Hepatic stellate cell (primary cell): ENCODE measurements at regions not wholly inside any gene's neighbourhood (a gene's known extent, or its start where the extent isn't known, plus 50 kb on each side); places are given as distances from the start of the nearest gene placed in this dataset.

ENCODE experiments used
- DNase-seq: peaks from one replicate; pipeline ENCODE4 v3.0.0; 2011; ENCODE audit warnings: low spot score

DNA sequence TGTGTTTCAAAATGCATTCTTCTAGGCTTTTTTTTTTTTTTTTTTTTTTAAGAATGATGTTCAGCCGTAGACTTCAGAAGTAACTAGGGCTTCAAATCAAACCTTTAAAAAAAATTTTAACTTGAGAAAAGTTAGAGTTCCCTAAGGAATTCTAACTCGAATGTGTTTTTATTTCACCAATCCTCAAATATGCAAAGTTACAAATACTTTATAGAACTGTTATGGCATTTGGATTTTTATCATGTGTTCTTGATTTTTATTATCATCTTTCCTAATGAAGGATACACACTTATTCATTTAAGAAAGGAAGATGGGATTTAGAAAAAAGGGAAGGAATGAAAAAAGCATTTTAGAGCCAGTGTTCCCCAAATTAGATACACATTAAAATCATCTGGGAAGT is 200.6 kb upstream of the LDB2 start:
- no peak for DNase-seq

GRCh38 chr4:17098401-17098800 is 200.0 kb upstream of the LDB2 start:
- no peak for DNase-seq

DNA sequence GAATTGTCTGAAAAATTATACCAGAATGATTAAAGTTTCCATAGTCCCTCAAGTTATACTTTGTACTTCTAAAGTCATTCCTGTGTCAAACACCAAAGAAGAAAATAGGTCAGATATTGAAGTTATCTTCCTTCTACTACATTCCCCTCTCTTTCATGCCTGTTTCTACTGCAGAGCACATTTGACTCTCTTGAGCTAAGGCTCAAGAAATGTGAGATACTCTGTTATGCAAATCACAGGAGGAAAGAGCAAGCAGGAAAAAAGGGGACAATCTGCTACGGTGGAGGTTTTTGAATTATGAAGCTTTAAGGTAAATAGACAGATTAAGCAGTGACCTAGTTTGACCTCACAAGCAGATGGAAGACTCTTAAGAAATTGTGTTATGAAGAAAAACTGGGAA is 198.9 kb upstream of the LDB2 start:
- DNase-seq: no peak

DNA sequence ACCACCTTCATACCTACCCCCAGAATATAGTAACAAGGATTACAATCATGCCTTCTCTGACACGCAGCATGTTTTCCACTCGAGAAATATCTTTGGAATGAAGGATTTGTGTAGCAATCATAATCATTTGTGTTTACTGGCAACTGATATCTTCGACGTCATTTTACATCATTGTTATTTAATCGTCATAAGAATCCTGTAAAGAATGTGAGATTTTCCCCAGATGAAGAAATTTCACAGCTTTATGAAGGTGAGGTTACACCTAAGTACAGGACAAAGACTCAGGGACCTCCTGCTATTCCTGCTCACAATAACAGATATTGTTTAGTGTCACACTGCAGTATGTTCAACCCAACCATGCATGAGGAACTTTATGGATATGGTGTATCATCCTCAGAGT is 198.2 kb upstream of the LDB2 start:
- DNase-seq: no peak

- no peak for DNase-seq
These were observed 197.3 kb upstream of the LDB2 start for GRCh38 chr4:17095771-17096170.

DNA sequence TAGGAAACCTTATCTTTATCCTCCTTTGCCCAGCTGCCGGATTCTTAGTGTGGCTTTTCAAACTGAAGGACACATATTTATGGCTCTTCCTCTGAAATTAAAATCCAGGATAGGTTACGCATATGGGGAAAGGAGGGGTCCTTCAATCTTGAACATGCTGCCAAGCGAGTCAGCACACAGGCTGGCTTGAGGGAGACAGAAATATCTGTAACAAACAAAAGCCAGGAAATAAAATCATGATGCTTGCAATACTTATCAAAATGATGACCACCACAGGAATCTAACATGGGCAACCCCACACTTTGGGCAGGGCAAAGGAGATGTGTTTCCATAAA is 196.4 kb upstream of the LDB2 start:
- DNase-seq: no peak

GRCh38 chr4:17094159-17094875 is 195.9 kb upstream of the LDB2 start:
- DNase-seq: no peak

DNA sequence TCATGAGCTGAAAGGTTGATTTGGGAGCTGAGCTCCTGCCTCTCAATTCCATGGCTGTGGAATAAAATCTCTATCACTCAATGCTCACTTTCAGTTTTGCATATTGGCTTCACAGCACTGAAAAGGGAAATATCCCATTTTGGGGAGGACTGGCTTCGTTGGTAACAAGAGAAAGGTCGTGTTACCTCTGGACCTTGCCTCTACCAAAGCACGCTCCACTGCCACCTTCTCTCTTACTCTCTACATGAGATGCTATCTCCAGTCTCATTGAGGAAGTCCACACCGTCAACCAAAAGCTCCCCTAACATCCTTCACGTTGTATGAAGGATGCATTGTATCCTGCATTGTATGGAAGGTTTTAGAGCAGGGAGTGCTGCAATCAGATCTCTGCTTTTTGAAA is 195.0 kb upstream of the LDB2 start:
- DNase-seq: no peak

- no peak for DNase-seq
These were observed 194.4 kb upstream of the LDB2 start for GRCh38 chr4:17092736-17093437.

DNA sequence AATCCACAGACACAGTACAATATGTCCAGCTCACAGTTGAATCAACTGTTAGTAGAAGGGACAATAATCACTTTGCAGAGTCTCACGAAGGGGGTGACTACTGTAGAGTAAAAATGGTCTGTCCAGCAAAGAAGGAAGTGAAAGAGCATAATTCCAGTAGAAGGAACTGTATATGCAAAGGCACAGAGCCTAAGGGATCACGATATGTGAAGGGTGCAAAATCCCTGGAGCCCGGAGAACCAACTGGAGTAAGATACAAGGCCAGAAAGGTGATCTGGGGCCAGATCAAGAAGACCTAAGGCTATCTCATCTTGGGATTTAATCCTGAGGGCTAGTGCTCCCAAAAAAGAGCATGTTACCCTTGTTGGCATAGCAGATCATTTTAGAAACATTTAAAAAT is 192.7 kb upstream of the LDB2 start:
- no peak for DNase-seq

DNA sequence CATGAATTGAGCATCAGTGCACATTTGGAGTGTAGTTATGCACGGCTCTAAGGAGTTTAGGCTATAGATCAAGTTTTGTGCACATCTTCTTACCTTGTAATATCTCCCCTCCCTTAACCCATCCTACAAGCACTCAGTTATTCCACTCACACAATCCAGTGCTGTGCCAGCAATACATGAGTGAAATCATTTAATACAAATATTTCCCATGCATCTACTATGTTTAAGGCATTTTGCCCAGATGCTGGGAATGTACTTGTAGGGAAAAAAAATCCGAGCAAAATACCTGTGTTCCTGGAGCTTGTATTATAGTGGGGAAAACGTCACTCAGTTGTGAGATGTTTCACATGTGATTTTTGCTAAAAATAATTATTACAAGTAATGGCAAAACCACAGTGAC is 191.6 kb upstream of the LDB2 start:
- DNase-seq: no peak

GRCh38 chr4:17085416-17085815 is 187.0 kb upstream of the LDB2 start:
- DNase-seq: no peak

- no peak for DNase-seq
These were observed 183.7 kb upstream of the LDB2 start for GRCh38 chr4:17082186-17082585.

DNA sequence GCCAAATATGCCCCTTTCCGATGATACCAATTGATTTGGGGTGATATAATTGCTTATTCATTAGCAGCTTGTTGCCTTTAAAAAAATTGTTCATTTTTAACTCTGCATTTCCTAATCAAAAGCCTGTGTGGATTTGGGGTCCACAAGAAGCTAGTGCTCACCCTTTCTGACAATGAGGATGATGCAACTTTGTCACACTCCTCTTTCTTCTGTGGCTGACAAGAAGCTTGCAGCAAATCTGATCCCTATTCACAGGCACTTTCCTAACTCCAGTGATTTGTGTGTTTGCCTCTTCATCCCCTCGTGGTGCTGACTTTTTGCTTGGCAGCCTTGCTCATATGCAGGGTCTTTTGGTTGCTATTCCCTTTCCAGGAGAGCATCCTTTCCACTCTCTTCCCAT is 182.7 kb upstream of the LDB2 start:
- DNase-seq: no peak

DNA sequence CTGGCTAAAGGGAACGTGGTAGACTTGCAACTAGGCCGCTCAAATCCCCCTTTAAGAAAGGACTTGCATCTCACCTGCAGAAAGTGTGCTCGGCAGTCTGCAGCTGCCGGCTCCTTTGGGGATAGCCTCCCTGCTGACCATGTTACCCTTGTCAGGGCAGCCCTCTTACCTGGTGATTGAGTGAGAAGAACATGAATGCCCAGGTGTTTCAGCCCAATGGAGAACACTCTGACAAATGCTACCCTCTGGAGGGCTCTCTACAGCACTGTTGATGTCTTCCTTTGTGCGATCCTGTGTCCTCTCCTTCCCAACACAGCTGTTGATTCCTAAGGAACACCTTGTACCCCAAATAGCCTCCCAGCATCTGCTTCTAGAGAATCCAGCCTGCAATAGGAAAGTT is 178.7 kb upstream of the LDB2 start:
- no peak for DNase-seq

DNA sequence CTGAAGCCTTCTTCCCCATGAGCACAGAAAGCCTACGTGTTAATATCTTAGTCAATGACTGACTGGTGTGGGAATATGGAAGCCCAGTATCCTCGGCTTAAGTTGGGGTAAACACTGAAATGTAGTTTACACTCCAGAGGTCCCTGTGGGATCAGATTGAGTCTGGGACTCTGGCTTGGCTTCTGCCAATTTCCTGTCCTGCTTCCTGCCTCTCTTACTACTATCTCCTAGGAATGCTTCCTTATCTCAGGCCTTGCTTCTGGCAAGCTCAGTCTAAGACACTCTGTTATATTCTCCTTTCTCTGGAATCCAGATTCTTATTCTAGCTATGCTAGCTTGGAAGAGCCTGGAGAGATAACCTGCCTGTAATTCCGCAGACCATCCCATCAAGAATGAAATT is 174.0 kb upstream of the LDB2 start:
- peak; percentile 19 for DNase-seq

- no peak for DNase-seq
These were observed 170.4 kb upstream of the LDB2 start for GRCh38 chr4:17068891-17069290.

DNA sequence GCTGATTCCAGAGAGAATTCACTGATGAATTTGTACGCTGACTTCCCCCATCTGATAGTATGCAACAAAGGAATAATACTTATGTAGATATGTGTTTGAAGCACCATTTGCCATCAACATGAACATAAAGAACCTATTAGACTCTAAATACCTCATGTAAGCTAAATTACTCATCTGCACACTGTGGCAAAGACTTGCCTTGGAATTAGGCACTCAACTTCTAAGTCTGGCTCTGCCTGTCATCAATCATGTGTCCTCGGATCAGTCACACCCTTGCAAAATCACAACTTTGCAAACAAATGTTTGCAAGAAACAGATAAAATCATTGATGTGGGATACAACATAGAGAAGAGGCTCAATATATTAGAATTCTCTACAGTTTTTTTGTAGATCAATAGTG is 169.9 kb upstream of the LDB2 start:
- no peak for DNase-seq

DNA sequence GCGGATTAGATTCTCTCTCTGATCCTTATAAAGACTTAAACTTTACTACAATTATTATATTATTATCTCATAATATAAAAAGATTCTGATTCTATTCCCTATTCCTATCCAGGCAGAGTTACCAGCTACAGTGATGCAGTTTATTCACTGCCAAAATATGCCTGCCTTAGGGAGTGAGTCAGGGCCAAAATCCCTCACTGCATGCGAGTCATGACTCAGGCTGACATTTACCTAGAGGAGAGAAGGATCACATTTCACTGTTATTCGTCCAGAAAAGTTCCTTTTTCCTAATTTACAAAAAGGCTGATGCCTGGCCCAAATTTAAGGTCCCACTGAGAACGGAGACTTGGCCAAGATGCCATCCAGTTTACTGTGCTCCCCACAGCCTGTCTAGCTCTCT is 168.5 kb upstream of the LDB2 start:
- peak; percentile 77 for DNase-seq

DNA sequence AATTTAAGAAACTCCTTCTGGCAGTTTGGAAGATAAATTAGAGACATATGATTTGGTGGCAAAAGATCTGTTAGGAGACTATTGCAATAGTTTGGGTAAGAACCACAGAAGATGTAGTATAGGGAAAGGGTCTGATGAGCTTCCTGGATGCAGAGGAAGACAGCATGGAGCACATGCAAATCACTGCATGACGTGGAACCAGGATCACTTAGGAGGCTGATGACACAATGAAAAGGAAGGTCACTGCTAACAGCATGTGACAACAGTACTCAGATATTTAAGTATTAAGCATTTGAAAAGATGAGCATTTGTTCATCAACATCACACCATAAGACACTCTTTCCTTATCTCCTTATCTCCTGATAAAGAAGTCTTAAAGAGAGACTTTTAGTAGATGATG is 167.8 kb upstream of the LDB2 start:
- no peak for DNase-seq

GRCh38 chr4:17065821-17066220 is 167.4 kb upstream of the LDB2 start:
- DNase-seq: no peak

DNA sequence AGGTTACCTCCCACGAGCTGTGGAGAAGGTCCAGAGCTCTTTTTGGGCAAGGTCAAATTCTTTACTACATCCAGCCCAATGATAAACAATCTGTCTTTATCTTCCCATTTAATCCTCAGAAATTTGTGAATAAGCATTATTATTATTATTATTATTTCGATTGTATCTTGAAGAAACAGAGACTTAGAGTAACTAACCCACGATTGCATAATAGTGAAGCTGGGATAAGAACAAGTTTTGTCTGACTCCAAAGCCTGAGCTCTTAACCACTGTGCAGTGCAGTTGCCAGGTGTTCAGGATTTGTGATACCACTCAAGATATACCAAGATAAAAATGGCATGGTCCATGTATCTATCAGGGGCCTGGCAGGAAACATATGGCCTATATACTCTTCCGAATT is 166.5 kb upstream of the LDB2 start:
- no peak for DNase-seq

DNA sequence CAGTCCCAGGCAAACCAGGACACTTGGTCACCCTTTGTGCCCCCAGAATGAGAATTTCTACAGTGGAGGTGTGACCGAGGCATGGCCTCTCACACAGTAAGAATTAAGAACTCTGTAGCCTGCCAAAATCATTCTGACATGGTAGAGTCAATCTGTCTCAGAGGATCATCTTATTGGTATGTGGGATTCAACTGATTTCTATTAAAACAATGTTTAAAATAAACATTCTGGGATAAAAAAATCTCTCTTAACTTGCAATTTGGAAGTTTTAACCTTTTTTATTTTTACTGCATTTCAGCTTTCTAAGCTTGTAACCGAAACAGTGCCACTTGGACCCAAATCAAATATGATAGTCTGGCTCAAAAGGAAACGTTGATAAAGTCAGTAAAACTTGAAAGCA is 165.4 kb upstream of the LDB2 start:
- DNase-seq: peak; percentile 39

- no peak for DNase-seq
These were observed 161.8 kb upstream of the LDB2 start for GRCh38 chr4:17060230-17060629.
